ENCODE measurements at regions not wholly inside any gene's neighbourhood (a gene's known extent, or its start where the extent isn't known, plus 50 kb on each side); places are given as distances from the start of the nearest gene placed in this dataset.

DNA sequence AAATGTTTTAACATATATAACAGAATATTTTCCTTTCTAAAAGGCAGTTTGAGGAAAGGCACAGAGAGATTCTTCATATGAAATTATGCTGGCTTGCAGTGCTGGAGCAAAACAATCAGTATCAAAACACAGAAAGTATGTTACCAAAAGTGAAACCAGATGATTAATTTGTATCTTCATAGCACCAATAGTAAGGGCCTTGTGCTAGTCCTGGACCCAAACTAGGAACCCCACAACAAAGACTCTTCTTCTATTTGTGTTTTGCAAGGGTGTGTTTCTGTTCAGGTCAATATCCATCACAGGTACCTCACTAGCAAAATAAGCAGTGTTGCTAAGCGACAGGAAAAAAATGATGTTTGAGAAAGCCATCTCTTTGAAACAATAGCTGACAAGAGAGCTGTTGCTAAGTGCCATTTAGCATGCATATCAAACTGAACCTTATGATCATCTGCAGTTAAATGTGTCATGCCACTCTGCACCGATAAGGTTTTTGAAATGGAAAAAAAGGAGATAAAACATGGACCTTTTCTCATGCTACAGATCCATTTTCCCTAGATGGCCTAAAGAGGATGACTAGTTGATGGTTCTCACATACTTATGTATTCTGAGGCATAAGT is 196.2 kb upstream of the ALG10 start:
- no peaks in the 10 kb centered on the region for H3K9me3 Mint-ChIP-seq (ENCODE audit: low read depth)
- TF ChIP-seq, protein P1, sequence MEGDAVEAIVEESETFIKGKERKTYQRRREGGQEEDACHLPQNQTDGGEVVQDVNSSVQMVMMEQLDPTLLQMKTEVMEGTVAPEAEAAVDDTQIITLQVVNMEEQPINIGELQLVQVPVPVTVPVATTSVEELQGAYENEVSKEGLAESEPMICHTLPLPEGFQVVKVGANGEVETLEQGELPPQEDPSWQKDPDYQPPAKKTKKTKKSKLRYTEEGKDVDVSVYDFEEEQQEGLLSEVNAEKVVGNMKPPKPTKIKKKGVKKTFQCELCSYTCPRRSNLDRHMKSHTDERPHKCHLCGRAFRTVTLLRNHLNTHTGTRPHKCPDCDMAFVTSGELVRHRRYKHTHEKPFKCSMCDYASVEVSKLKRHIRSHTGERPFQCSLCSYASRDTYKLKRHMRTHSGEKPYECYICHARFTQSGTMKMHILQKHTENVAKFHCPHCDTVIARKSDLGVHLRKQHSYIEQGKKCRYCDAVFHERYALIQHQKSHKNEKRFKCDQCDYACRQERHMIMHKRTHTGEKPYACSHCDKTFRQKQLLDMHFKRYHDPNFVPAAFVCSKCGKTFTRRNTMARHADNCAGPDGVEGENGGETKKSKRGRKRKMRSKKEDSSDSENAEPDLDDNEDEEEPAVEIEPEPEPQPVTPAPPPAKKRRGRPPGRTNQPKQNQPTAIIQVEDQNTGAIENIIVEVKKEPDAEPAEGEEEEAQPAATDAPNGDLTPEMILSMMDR (IDR thresholded peaks at IDR 0.05; ENCODE audit: unreplicated experiment): no peak
- no peak for DNase-seq (ENCODE audit: low spot score, unreplicated experiment)
- H3K27ac Mint-ChIP-seq: no peak overlapping the region
- no peaks in the 10 kb centered on the region for H3K36me3 Mint-ChIP-seq (ENCODE audit: insufficient read depth)
- no peak overlapping the region for H3K4me3 Mint-ChIP-seq (ENCODE audit: low read depth)
- H3K4me1 Mint-ChIP-seq (ENCODE audit: low read depth): no peaks in the 10 kb centered on the region
- no peaks in the 10 kb centered on the region for H3K27me3 Mint-ChIP-seq

DNA sequence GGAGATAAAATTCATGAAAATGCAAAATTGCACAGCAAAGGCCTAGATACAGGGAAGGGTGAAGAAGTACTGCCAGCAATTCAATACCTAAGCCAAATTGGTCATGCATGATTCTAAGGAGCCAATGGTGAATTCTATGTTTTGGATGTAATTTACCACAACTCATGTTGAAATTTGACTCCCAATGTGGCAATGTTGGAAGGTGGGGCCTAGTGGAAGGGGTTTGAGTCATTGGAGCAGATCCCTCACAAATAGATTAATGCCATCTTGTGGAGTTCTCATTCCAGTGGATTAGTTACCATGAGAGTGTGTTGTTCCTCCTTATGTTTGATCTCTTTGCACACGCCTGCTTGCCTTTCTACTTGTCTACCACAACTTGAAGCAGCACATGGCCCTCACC is 194.0 kb upstream of the ALG10 start:
- H3K4me3 Mint-ChIP-seq (ENCODE audit: low read depth): no peak overlapping the region
- no peaks in the 10 kb centered on the region for H3K9me3 Mint-ChIP-seq (ENCODE audit: low read depth)
- no peaks in the 10 kb centered on the region for H3K27me3 Mint-ChIP-seq
- H3K27ac Mint-ChIP-seq: no peak overlapping the region
- DNase-seq (ENCODE audit: low spot score, unreplicated experiment): no peak
- H3K36me3 Mint-ChIP-seq (ENCODE audit: insufficient read depth): no peaks in the 10 kb centered on the region
- TF ChIP-seq, protein P1 (IDR thresholded peaks at IDR 0.05; ENCODE audit: unreplicated experiment): no peak
- H3K4me1 Mint-ChIP-seq (ENCODE audit: low read depth): no peaks in the 10 kb centered on the region

DNA sequence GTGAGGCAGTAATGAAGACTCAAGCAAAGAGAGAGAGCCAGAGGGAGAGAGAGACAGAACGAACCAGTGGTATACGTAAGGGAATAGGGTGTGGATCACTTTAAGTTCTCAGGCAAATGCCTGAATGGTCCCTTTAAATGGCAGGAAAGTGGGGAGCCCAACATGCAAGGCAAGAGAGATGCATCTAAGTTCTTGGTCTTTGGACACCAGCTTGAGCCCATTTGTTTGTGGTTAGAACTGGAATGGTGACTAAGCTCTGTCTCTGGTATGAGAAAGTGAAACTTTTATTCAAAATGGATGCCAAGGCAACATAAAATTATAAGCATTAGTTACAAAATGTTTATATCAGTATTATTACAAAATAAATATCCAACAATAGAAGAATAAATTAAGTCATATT is 192.2 kb upstream of the ALG10 start:
- H3K4me3 Mint-ChIP-seq (ENCODE audit: low read depth): no peak overlapping the region

DNA sequence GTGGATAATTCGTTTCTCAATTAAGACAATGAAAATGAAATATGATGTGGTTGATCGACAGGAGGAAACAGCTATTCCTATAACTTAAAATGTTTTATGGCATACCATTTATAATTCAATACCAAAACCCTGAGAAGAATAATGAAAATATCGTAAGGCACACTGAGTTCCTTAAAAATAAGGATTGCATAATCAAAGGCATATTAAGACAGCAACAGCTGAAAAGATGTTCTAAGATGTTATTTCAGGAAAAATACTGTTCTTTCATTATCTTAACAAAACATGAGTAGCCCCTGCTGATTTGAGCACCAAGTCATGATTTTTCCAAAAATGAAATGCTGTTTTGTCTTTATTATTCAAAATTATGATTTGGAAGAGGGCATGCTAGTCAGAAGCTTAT is 189.4 kb upstream of the ALG10 start:
- Mint-ChIP-seq H3K9me3 (ENCODE audit: low read depth) (no peaks in the 10 kb centered on the region), H3K4me1 (ENCODE audit: low read depth) (no peaks in the 10 kb centered on the region)

More for the DNA sequence above, 192.2 kb upstream of the ALG10 start:
- no peaks in the 10 kb centered on the region for H3K27me3 Mint-ChIP-seq
- H3K36me3 Mint-ChIP-seq (ENCODE audit: insufficient read depth): no peaks in the 10 kb centered on the region
- no peak overlapping the region for H3K27ac Mint-ChIP-seq
- H3K9me3 Mint-ChIP-seq (ENCODE audit: low read depth): no peaks in the 10 kb centered on the region
- TF ChIP-seq, protein P1 (IDR thresholded peaks at IDR 0.05; ENCODE audit: unreplicated experiment): no peak
- DNase-seq (ENCODE audit: low spot score, unreplicated experiment): no peak
- H3K4me1 Mint-ChIP-seq (ENCODE audit: low read depth): no peaks in the 10 kb centered on the region

DNA sequence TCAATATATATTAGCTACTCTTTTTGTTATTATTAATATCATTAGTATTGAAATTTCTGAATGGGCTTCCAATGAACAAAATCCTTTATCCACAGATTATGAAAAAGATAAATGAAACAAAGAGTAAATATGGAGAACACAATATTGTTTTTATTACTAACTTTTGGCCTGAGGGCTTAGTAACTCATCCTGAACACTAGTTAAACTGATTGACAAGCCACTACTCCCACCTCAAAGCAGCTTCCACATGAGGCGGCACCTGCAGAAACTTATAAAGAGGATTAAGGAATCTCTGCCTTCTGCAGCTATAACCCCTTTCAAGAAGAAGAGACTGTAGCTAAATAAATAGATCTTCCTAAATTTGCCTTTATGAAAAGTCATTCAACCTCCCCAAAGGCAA is 187.6 kb upstream of the ALG10 start:
- no peaks in the 10 kb centered on the region for H3K4me1 Mint-ChIP-seq (ENCODE audit: low read depth)
- no peaks in the 10 kb centered on the region for H3K27me3 Mint-ChIP-seq
- H3K27ac Mint-ChIP-seq: no peak overlapping the region
- TF ChIP-seq, protein P1 (IDR thresholded peaks at IDR 0.05; ENCODE audit: unreplicated experiment): no peak
- H3K9me3 Mint-ChIP-seq (ENCODE audit: low read depth): no peaks in the 10 kb centered on the region
- H3K36me3 Mint-ChIP-seq (ENCODE audit: insufficient read depth): no peaks in the 10 kb centered on the region
- DNase-seq (ENCODE audit: low spot score, unreplicated experiment): no peak
- no peak overlapping the region for H3K4me3 Mint-ChIP-seq (ENCODE audit: low read depth)

More for the DNA sequence above, 189.4 kb upstream of the ALG10 start:
- Mint-ChIP-seq H3K27ac (no peak overlapping the region), H3K36me3 (ENCODE audit: insufficient read depth) (no peaks in the 10 kb centered on the region), H3K4me3 (ENCODE audit: low read depth) (no peak overlapping the region), H3K27me3 (no peaks in the 10 kb centered on the region)
- no peak for DNase-seq (ENCODE audit: low spot score, unreplicated experiment)
- TF ChIP-seq, protein P1 (IDR thresholded peaks at IDR 0.05; ENCODE audit: unreplicated experiment): no peak
